Esophagus muscularis mucosa (tissue), 4 donors: ENCODE measurements at regions not wholly inside any gene's neighbourhood (a gene's known extent, or its start where the extent isn't known, plus 50 kb on each side); places are given as distances from the start of the nearest gene placed in this dataset.
"Not testable (repeated sequence)": the region's sequence is repeated elsewhere in the genome, so short reads cannot be mapped to it uniquely, and the experiment has no call there.

ENCODE experiments used
- DNase-seq: peaks from one replicate; pipeline ENCODE4 v3.0.0-alpha.2; 2017; ENCODE audit errors: extremely low spot score
- H3K27ac ChIP-seq, 4 donors: fragments of 200-600 bp; sonication (generic); replicated peaks in 1 of 4; 1 replicate in 3 of 4; 2 replicates in 1 of 4; pipeline ENCODE4 v1.5.1; 2016 to 2019; ENCODE audit warnings: mild to moderate bottlenecking in 1 of 4
- H3K27me3 ChIP-seq, 4 donors: fragments of 200-600 bp; sonication (generic); one replicate each; pipeline versions ENCODE4 v1.5.1 to v1.6.0; 2016 to 2019
- H3K36me3 ChIP-seq, 4 donors: fragments of 200-600 bp; sonication (generic); one replicate each; pipeline ENCODE4 v1.5.1; 2016 to 2019
- H3K4me1 ChIP-seq, 4 donors: fragments of 200-600 bp; sonication (generic); one replicate each; pipeline ENCODE4 v1.5.1; 2016 to 2019
- H3K4me3 ChIP-seq, 4 donors: fragments of 200-600 bp; sonication (generic); 1 replicate in 2 of 4; 2 replicates in 2 of 4; pipeline ENCODE4 v1.5.1; 2016 to 2019; ENCODE audit warnings: mild to moderate bottlenecking in 4 of 4, moderate library complexity in 1 of 4
- H3K9me3 ChIP-seq, 4 donors: fragments of 200-600 bp; sonication (generic); 1 replicate in 3 of 4; 2 replicates in 1 of 4; pipeline ENCODE4 v1.5.1; 2016 to 2019
- CTCF ChIP-seq, 3 experiments: fragments of 200-600 bp in 2 of 3; fragments of 450-650 bp in 1 of 3; sonication (generic) in 2 of 3; IDR thresholded peaks; one replicate each; pipeline ENCODE4 v1.5.1; 2017 to 2019; ENCODE audit warnings: antibody characterized with exemption in 3 of 3, mild to moderate bottlenecking in 2 of 3, moderate library complexity in 1 of 3
- EP300 ChIP-seq: sonication (generic); formaldehyde crosslinking; IDR thresholded peaks from one replicate; pipeline ENCODE4 v1.6.1; 2017; ENCODE audit warnings: antibody characterized with exemption
- POLR2A ChIP-seq: fragments of 450-650 bp; IDR thresholded peaks from one replicate; pipeline ENCODE4 v1.6.1; 2017; ENCODE audit warnings: antibody characterized with exemption, moderate library complexity, mild to moderate bottlenecking, low read depth
- POLR2AphosphoS5 ChIP-seq, 2 donors: sonication (generic); formaldehyde crosslinking; IDR thresholded peaks; one replicate each; pipeline ENCODE4 v1.6.1; 2017; ENCODE audit warnings: antibody characterized with exemption in 2 of 2
- WGBS: methylation state at CpG from one replicate; pipeline ENCODE4 v1.1.5; 2018; 5-methylcytosine and 5-hydroxymethylcytosine counted together
- intact Hi-C: fragments of 100-400 bp; cut with DNase I; formaldehyde crosslinking; loops from one replicate; pipeline ENCODE4 v1.15.1; 2023

- Histone ChIP-seq H3K4me3 (no peak overlapping the region), H3K4me1 (peaks cover 3 to 49% (median 43%) of the 10 kb centered on the region in 4 donors), H3K27me3 (peaks cover 0 to 10% (median 0%) of the 10 kb centered on the region in 4 donors), H3K36me3 (no peaks in the 10 kb centered on the region), H3K9me3 (no peaks in the 10 kb centered on the region), H3K27ac (no peak overlapping the region)
- no peak for TF ChIP-seq POLR2A
- no peak for TF ChIP-seq EP300
- no peak for TF ChIP-seq CTCF (IDR thresholded peaks at IDR 0.05)
- TF ChIP-seq POLR2AphosphoS5 (IDR thresholded peaks at IDR 0.05) = no peak
- intact Hi-C loops = no loop called here
- WGBS = 88% methylated on average over 13 of the region's 13 CpGs
- DNase-seq = no peak
Measured at GRCh38 chr9:134549336-134549735, 92.3 kb upstream of the COL5A1 start.

- 91% methylated on average over 5 of the region's 7 CpGs for WGBS
Measured at GRCh38 chr9:134550081-134550480, 91.5 kb upstream of the COL5A1 start.

GRCh38 chr9:134550584-134550983 is 91.0 kb upstream of the COL5A1 start:
- no peak overlapping the region for H3K4me3 ChIP-seq
- 89% methylated on average over 10 of the region's 10 CpGs for WGBS
- no peak overlapping the region for H3K27ac ChIP-seq
- TF ChIP-seq EP300 = no peak
- DNase-seq = no peak
- intact Hi-C loops = no loop called here
- no peaks in the 10 kb centered on the region for H3K9me3 ChIP-seq
- no peaks in the 10 kb centered on the region for H3K36me3 ChIP-seq
- peaks cover 0 to 7% (median 0%) of the 10 kb centered on the region in 4 donors for H3K27me3 ChIP-seq
- H3K4me1 ChIP-seq = peaks cover 3 to 46% (median 35%) of the 10 kb centered on the region in 4 donors

More at GRCh38 chr9:134550081-134550480, 91.5 kb upstream of the COL5A1 start:
- H3K36me3 ChIP-seq, H3K9me3 ChIP-seq, DNase-seq, intact Hi-C loops, H3K4me3 ChIP-seq, H3K27ac ChIP-seq: not testable (repeated sequence)
- Histone ChIP-seq H3K4me1 (peaks cover 3 to 47% (median 40%) of the 10 kb centered on the region in 4 donors), H3K27me3 (peaks cover 0 to 10% (median 0%) of the 10 kb centered on the region in 4 donors)

GRCh38 chr9:134551176-134551575 is 90.4 kb upstream of the COL5A1 start:
- no peak for TF ChIP-seq POLR2A
- TF ChIP-seq EP300 = no peak
- no peak for TF ChIP-seq POLR2AphosphoS5 (IDR thresholded peaks at IDR 0.05)
- no peak for TF ChIP-seq CTCF (IDR thresholded peaks at IDR 0.05)
- H3K4me1 ChIP-seq = peaks cover 3 to 40% (median 29%) of the 10 kb centered on the region in 4 donors
- H3K4me3 ChIP-seq = no peak overlapping the region
- H3K36me3 ChIP-seq = no peaks in the 10 kb centered on the region
- H3K27ac ChIP-seq = no peak overlapping the region
- H3K27me3 ChIP-seq = peaks cover 0 to 7% (median 0%) of the 10 kb centered on the region in 4 donors
- intact Hi-C loops = no loop called here
- H3K9me3 ChIP-seq = no peaks in the 10 kb centered on the region
- 90% methylated on average over 22 of the region's 23 CpGs for WGBS
- no peak for DNase-seq

GRCh38 chr9:134551644-134552348 is 89.8 kb upstream of the COL5A1 start:
- intact Hi-C loops = no loop called here
- peaks cover 0 to 7% (median 0%) of the 10 kb centered on the region in 4 donors for H3K27me3 ChIP-seq
- peaks cover 3 to 33% (median 25%) of the 10 kb centered on the region in 4 donors for H3K4me1 ChIP-seq
- no peaks in the 10 kb centered on the region for H3K36me3 ChIP-seq
- H3K27ac ChIP-seq = no peak overlapping the region
- no peaks in the 10 kb centered on the region for H3K9me3 ChIP-seq
- no peak for DNase-seq
- WGBS = 69% methylated on average over 23 of the region's 24 CpGs
- no peak overlapping the region for H3K4me3 ChIP-seq
- TF ChIP-seq POLR2A (no peak), CTCF (IDR thresholded peaks at IDR 0.05) (no peak), POLR2AphosphoS5 (IDR thresholded peaks at IDR 0.05) (no peak), EP300 (no peak)
